Endothelial cell (in vitro differentiated cells): ENCODE measurements at regions not wholly inside any gene's neighbourhood (a gene's known extent, or its start where the extent isn't known, plus 50 kb on each side); places are given as distances from the start of the nearest gene placed in this dataset.
"Not testable (repeated sequence)": the region's sequence is repeated elsewhere in the genome, so short reads cannot be mapped to it uniquely, and the experiment has no call there.

Experiments
- DNase-seq: peaks from one replicate; pipeline ENCODE4 v3.0.0; 2021; ENCODE audit warnings: low spot score
- H3K27ac Mint-ChIP-seq: one replicate; pipeline ENCODE4 v1.8.0; 2021; ENCODE audit warnings: mixed read lengths, inconsistent platforms; ENCODE audit not compliant: unreplicated experiment
- H3K27me3 Mint-ChIP-seq: one replicate; pipeline ENCODE4 v1.8.0; 2021; ENCODE audit warnings: mild to moderate bottlenecking, moderate library complexity, mixed read lengths, inconsistent platforms; ENCODE audit not compliant: unreplicated experiment
- H3K36me3 Mint-ChIP-seq: one replicate; pipeline ENCODE4 v1.8.0; 2021; ENCODE audit warnings: mild to moderate bottlenecking, low read depth, mixed read lengths, inconsistent platforms; ENCODE audit not compliant: unreplicated experiment
- H3K4me1 Mint-ChIP-seq: one replicate; pipeline ENCODE4 v1.8.0; 2021; ENCODE audit warnings: mild to moderate bottlenecking, mixed read lengths, inconsistent platforms; ENCODE audit not compliant: unreplicated experiment
- H3K4me3 Mint-ChIP-seq: one replicate; pipeline ENCODE4 v1.8.0; 2021; ENCODE audit warnings: mild to moderate bottlenecking, mixed read lengths, inconsistent platforms; ENCODE audit not compliant: unreplicated experiment
- H3K9me3 Mint-ChIP-seq: one replicate; pipeline ENCODE4 v1.8.0; 2021; ENCODE audit warnings: mixed read lengths, inconsistent platforms; ENCODE audit not compliant: unreplicated experiment
- TF ChIP-seq, protein P1 (sequence below): fragments of 200-600 bp; sonication (generic); IDR thresholded peaks from one replicate; pipeline ENCODE4 v1.5.0; 2021; ENCODE audit warnings: antibody characterized with exemption; ENCODE audit not compliant: unreplicated experiment

DNA sequence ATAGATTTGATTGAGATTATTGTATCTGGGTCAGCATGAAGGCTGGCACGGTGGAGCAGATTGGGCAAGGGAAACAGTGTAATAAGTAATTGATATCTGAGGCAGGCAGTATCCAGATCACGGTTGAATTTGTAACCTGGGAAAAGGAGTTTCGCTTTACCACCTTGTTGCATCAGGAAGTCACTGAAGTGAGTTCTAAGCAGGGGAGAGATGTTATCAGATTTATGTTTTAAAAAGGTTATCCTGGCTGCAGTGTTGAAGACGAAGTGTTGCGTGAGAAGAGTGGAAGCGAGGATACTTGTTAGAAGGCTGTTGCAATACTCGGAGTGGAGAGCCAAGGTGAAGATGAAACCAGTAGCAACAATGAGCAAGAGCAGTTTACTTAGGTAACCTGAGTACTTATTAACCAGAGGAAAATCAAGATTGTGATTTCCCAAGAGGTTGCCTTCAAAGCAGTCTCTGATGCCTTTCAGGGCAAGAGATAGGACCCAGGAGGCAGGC lies 77.8 kb downstream of the LHX9 start:
- Mint-ChIP-seq H3K27me3 (no peaks in the 10 kb centered on the region), H3K36me3 (no peaks in the 10 kb centered on the region), H3K4me3 (no peak overlapping the region), H3K9me3 (no peaks in the 10 kb centered on the region), H3K4me1 (no peaks in the 10 kb centered on the region), H3K27ac (no peak overlapping the region)
- TF ChIP-seq, protein P1, sequence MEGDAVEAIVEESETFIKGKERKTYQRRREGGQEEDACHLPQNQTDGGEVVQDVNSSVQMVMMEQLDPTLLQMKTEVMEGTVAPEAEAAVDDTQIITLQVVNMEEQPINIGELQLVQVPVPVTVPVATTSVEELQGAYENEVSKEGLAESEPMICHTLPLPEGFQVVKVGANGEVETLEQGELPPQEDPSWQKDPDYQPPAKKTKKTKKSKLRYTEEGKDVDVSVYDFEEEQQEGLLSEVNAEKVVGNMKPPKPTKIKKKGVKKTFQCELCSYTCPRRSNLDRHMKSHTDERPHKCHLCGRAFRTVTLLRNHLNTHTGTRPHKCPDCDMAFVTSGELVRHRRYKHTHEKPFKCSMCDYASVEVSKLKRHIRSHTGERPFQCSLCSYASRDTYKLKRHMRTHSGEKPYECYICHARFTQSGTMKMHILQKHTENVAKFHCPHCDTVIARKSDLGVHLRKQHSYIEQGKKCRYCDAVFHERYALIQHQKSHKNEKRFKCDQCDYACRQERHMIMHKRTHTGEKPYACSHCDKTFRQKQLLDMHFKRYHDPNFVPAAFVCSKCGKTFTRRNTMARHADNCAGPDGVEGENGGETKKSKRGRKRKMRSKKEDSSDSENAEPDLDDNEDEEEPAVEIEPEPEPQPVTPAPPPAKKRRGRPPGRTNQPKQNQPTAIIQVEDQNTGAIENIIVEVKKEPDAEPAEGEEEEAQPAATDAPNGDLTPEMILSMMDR, result no peak
- no peak for DNase-seq

GRCh38 chr1:197995408-197996258 lies 78.5 kb downstream of the LHX9 start:
- TF ChIP-seq, protein P1, result no peak
- H3K27ac Mint-ChIP-seq, result no peak overlapping the region
- DNase-seq, result no peak
- H3K4me1 Mint-ChIP-seq, result no peaks in the 10 kb centered on the region
- no peaks in the 10 kb centered on the region for H3K9me3 Mint-ChIP-seq
- H3K36me3 Mint-ChIP-seq, result no peaks in the 10 kb centered on the region
- no peak overlapping the region for H3K4me3 Mint-ChIP-seq
- no peaks in the 10 kb centered on the region for H3K27me3 Mint-ChIP-seq

GRCh38 chr1:197996259-197996512 lies 79.0 kb downstream of the LHX9 start:
- H3K27ac Mint-ChIP-seq, H3K4me3 Mint-ChIP-seq, H3K9me3 Mint-ChIP-seq, H3K36me3 Mint-ChIP-seq, H3K27me3 Mint-ChIP-seq, DNase-seq, H3K4me1 Mint-ChIP-seq: not testable (repeated sequence)

GRCh38 chr1:197998110-197998509 lies 80.9 kb downstream of the LHX9 start:
- H3K4me1 Mint-ChIP-seq, result no peaks in the 10 kb centered on the region
- TF ChIP-seq, protein P1, result no peak
- H3K27me3 Mint-ChIP-seq, result no peaks in the 10 kb centered on the region
- no peaks in the 10 kb centered on the region for H3K36me3 Mint-ChIP-seq
- no peak overlapping the region for H3K4me3 Mint-ChIP-seq
- no peak for DNase-seq
- no peak overlapping the region for H3K27ac Mint-ChIP-seq
- no peaks in the 10 kb centered on the region for H3K9me3 Mint-ChIP-seq

- H3K36me3 Mint-ChIP-seq, result no peaks in the 10 kb centered on the region
- DNase-seq, result no peak
- H3K4me1 Mint-ChIP-seq, result no peaks in the 10 kb centered on the region
- H3K9me3 Mint-ChIP-seq, result no peaks in the 10 kb centered on the region
- H3K27me3 Mint-ChIP-seq, result no peaks in the 10 kb centered on the region
- H3K4me3 Mint-ChIP-seq, result no peak overlapping the region
- TF ChIP-seq, protein P1, result no peak
- H3K27ac Mint-ChIP-seq, result no peak overlapping the region
Measured at GRCh38 chr1:198001776-198002408, 84.7 kb downstream of the LHX9 start.
